ENCODE measurements at regions not wholly inside any gene's neighbourhood (a gene's known extent, or its start where the extent isn't known, plus 50 kb on each side); places are given as distances from the start of the nearest gene placed in this dataset.

DNA sequence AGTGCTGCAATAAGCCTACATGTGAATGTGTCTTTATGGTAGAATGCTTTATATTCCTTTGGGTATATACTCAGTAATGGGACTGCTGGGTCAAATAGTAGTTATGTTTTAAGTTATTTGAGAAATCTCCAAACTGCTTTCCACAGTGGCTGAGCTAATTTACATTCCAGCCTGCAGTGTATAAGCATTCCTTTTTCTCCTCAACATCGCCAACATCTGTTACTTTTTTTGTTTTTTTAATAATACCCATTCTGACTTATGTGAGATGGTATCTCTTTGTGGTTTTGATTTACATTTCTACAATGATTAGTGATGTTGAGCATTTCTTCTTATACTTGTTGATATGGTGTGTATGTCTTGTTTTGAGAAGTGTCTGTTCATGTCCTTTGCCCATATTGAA lies 1186.2 kb downstream of the BCL11B start:
- no peak for DNase-seq

DNA sequence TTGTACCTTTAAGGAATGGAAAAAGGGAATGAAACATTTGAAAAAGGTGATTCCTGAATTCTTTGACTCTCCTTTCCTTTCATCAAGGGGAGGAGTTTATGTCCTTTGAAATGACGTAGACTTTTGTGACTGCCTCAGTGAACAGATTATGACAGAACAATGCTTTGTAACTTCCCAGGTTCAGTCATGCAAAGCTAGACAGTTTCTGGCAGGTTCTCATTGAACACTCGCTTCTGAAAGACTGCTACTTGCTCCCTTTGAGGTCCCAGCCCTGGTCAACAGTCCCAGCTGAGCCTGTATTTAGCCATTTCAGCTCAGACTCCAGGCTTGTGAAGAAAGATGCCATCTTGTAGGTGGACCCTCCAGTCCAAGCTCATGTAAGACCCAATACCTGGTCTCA lies 1178.9 kb downstream of the BCL11B start:
- no peak for DNase-seq

DNA sequence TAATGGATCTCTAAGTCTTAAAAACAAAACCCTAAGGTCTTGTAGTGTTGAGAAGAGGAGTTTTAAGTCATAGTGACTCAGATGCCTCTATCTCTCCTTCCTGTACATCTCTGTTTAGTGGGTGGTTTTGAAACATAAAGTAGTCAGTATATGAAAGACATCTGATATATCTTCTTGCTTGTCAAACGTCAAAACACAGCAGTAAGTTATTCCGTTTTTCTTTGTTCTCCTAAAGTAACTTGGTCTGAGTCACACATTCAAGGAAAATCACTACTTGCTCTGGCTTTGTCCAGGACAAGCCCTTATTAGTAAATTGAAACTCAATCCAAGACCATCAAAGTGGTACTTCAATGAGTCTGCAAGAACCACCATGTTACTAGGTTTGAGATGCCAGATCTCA lies 1172.5 kb downstream of the BCL11B start:
- DNase-seq: no peak

DNA sequence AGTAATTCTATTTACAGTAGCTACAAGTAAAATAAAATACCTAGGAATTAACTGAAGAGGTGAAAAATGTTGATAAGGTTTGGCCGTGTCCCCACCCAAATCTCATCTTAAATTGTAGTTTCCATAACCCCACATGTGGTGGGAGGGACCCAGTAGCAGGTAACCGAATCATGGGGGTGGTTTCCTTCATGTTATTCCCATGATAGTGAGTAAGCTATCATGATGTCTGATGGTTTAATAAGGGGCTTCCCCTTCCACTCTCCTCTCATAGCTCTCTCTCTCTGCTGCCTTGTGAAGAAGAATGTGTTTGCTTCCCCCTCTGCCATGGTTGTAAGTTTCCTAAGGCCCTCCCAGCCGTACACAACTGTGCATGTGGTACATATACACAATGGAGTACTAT lies 1170.7 kb downstream of the BCL11B start:
- DNase-seq: no peak

DNA sequence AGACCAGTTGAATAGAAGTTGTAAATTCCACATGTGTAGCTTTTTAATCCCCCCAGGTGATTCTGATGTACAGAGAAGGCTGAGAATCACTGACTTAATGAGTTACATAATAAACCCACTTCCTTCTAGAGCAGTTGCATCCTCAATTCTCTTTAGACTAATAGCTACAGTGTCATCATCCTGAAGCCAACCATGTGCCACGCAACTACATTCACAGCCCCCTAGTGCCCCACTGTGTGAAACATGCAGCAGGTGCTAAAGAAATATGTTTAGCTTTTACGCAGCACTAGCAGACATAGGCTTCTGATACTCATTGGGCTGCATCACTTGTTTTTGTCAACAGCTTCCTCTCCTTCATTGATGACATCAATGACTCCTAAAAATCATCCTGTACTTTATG lies 1168.3 kb downstream of the BCL11B start:
- DNase-seq: no peak

DNA sequence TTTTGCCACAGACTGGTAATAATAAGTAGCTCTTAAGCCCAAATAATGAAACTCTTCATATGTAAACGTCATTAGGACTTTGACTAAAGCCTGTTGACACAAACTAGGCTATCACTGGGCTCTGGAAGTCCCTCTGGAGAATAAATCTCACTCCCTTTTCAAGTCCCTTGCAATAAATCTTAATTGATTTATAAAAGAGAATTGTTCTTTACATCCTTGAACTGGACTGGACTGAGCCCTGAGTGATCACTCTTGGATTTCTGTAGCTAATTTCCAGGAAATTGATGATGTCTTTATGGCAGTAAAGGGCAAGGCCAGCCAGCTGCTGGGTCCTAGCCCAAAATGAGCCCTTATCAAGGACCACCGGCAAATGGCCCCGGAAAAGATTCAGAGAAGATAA lies 1162.7 kb downstream of the BCL11B start:
- no peak for DNase-seq

DNA sequence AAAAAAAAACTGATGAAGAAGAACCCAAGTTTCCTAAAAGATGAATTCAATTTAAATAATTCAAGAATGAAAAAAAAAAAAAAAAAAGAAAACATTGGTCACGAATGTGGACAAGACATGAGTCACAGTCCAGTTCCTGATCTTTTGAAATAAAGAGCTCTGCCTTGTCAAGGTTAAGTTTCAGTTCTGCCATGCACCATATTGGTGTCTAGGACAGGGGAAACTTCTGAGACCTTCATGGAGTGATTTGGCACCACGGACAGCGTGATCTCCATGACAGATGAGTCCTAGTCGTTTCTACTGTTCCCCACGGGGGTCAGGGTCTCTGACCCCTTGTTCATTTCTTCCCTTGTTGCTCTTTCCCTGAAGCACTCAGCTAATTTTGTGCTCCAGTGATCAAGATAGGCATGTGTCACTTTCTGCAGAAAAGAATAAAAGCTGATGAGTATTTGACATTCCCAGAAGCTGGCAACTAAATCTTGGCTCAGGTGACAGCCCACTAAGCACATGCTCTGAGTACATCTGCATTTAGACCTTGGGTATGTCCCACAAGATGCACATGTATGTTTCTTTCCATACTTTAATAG lies 1159.7 kb downstream of the BCL11B start:
- DNase-seq: no peak

DNA sequence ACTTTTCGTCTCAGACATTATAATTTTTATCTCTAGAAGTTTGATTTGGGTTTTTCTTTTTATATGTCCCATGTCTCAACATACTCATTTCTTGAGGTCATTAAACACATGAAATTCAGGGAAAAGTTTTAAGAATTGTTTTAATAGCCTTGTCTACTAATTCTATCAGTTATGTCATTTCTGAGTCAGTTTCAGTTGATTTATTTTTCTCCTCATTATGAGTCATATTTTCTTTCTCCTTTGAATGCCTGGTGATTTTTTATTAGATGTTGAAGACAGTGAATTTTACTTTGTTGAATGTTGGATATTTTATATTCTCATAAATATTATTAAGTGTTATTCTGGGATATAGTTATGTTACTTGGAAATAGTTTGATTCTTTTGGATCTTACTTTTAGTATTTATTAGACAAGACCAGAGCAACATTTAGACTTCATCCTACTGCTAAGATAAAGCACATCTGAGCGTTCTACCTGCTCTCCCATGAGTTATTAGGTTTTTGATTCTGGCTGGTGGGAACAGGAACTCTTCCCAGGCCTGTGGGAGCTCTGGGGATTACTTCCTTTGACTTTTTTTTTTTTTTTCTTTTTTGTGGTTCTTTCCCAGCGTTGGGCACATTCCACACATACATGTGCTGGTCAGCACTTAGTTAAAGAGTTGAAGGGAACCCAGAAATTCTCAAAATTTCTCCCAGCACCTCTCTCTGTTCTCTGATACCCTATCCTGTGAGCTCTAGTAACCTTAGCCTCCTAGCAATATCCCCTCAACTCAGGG lies 1157.7 kb downstream of the BCL11B start:
- DNase-seq: no peak

DNA sequence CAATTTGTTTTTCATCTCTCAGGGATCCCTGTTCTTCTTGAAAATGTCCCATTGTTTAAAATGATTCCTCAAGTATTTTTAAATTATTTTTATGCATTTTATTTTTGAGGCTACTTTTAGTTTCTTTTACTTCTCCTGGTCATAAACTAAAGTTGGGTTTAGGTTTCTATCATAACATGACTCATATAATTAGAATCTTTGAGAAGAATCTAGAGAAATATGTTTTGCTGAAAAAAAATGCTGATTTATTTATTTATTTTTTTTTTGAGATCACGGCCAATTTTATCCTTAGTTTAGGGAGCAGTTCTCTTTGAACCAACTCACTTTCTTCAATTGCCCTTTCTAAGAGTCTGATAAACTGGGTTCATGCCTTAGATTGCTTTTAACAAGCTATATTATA lies 1157.1 kb downstream of the BCL11B start:
- DNase-seq: no peak

DNA sequence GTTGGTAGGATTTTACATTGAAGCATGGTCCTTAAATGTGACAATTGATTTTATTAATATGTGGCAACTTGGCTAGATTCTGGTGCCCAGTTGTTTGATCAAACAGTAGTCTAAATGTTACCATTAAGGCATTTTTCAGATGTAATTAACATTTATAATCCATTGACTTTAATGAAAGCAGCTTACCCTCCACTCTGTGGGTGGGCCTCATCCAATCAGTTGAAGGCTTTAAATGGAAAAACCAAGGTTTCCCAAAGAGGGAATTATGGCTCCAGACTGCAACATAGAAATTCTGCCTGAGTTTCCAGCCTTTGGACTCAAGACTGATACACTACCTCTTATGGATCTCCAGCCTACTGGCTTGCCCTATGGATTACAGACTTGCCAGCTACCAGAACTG lies 1153.2 kb downstream of the BCL11B start:
- no peak for DNase-seq

DNA sequence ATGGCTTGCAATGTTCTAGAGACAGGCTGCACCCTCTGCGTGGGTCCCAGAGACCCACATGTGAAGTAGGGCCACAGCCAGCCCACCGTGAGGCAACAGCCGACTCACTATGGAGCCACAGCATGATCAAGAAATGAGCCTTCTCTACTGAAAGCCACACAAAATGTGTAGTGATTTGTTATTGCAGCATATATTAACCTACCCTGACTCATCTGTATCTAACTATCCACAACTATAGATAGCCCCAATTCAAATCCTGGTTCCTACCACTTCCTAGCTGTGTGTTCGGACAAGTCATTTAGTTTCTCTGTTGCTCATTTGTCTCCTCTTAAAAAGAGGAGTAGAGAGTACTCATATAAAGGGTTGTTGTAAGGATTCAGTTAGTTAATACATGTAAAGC lies 1152.3 kb downstream of the BCL11B start:
- DNase-seq: no peak

DNA sequence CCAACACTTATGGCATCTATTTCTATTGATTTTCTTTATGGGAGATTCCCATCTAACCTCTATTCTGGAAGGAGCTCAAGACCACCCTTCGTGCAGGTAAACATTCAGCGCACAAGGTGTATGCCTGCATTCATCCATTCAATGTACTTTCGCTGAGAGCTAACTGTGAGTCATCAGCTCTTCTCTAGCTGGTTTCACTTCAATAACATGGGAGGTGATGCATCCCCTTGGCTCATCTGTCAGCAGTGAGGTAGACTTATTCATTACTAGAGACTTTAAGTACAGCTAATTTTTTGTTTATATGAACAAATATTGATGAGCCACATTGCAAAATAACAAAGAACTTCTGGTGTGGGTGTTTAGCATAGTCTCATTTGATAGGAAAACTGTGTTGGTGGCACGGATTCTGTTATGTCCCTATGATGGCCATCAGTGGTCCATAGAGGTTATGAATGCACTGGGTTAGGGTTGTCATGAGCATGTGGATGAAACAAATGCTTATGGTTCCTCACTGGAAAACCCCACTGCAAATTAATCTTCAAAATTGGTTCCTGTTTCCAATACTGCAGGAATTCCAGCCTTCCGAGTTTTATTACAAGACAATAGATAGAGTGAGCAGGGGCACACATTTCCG lies 1151.0 kb downstream of the BCL11B start:
- no peak for DNase-seq

DNA sequence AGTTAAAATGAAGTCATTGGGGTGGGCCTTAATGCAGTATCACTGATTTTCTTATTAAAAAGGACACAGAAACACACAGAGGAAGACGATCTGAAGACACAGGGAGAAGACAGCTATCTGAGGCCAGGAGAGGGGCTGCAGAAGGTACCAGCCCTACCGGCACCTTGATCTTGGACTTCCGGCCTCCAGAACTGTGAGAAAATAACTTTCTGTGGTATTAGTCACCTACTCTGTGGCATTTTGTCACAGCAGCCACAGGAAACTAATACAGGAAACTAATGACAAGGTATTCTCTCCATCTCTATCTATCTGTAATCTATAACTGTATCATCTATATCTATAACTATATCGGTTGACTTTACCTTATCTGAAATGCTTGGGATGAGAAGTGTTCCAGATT lies 1149.5 kb downstream of the BCL11B start:
- no peak for DNase-seq

DNA sequence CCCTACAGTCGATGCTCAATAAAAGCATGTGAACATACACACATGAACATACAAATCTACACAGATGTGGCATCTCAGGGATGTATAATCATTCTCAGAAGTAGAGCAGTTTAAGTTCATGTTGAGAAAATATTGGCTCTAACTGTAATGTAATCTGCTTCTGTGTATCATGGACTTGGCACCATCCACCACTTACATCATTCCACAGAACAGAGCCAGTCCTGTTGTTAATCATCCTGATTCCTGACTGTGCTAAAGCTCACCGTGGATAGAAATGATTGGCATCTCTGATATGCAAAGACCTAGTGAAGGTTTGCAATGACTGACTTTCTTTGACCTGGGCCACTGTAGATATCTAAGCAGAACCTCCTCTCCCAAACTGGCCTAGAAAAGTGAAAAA lies 1141.3 kb downstream of the BCL11B start:
- no peak for DNase-seq

DNA sequence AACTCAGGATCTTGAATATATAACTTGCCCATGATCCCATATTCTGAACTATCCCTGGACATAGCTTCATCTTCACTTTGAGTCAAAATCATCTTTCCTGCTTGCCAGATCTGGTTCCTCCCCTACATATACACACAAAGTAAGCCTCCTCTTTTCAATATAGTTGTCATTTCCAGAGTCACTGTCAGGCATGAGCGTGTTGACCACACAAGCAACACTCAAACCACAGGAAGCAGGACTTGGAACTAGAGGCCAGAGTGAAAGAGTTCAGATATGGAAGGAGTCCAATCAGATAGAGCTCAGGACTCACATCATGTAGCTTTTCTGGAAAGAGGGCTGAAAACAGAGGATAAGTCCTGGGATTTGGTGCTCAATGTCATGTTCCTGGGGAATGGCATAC lies 1140.6 kb downstream of the BCL11B start:
- DNase-seq: no peak

DNA sequence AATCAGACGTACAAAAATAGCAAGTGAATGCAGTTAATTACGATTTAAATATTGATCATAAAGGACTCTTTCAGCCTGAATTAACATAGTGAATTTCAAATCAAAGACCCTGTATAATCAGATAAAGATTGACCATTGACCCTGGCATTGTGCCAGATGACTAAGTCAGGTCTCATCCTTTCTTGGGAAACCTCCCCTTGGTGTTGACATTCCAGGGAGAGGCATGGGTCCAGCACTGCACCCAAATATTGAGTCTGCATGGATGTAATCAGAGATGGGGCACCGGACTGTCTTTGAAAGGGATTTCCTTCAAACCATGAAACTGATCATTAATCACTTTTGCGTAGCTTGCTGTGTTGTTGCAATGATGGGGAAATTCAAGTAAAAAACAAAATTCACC lies 1138.2 kb downstream of the BCL11B start:
- DNase-seq: no peak

DNA sequence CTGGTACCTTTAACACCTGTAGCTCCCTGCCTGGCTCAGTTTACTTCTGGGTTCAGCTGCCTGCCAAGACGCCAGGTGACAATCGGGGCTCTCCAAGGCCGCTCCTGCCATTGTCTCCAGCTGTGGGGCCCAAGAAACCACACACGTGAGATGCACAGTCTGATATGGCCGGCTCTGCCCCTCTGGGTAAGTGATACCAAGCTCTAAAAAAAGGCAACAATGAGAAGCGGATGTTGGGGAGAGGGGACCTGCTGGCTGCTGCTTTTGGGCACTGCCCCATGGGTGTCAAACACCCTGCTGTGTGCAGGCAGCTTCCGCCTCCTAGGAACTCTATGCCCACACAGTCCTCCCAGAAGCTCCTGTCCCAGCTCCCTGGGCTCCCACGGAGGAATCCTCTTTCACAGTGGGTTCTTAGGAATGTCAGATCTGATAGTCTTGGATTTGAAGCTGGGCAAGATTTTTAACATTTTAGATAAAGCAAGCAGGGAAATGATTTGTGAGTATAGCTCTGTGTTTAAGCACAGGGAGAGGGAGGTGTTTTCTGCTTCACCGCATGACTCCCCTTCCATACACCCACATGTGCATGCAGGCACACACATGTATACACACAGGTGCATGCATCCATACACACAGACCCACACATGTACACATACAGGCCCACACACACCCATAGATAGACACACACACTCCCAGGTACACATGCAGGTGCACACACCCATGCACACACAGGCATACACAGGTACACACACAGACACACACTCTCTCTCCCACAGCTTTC lies 1135.8 kb downstream of the BCL11B start:
- no peak for DNase-seq

DNA sequence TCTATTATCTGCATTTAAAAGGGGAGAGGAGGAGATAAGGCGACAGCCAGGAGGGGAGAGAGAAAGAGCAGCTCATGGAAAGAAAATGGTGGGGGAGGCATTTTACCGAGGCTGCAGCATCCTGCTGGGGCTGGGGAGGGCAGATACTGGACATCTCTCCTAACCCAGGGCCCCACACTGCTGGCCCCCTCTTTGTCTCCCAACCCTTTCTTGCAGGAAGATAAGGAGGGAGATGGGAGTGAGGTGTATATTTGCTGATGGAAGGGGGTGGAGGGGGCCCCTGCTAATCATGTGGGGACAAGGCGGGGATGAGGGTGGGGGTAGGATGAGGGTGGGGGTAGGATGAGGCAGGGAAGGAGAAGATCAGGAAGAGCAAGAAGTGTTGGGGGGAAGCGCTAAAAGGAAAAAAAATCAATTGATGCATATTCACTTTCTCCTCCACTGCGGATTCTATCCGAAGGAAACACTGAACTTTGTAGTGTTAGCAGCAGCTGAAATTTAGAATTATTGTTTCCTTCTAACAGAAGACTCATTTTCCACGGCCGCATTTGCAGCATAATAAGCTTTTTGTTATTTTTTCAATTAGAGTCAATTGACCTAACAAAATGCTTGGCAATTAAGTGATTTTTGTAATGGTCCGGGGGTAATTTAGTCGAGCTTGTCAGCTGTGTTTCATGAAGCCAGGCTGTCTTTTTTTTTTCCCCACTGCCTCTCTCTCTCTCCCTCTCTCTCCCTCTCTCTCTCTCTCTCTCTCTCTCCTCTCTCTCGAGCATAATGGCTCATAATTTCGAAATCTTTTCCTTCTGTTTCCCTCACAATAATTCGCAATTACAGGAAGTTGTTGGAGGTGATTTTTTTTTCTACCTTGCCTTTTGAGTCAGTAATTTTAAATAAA lies 1134.6 kb downstream of the BCL11B start:
- peak; percentile 98 for DNase-seq

DNA sequence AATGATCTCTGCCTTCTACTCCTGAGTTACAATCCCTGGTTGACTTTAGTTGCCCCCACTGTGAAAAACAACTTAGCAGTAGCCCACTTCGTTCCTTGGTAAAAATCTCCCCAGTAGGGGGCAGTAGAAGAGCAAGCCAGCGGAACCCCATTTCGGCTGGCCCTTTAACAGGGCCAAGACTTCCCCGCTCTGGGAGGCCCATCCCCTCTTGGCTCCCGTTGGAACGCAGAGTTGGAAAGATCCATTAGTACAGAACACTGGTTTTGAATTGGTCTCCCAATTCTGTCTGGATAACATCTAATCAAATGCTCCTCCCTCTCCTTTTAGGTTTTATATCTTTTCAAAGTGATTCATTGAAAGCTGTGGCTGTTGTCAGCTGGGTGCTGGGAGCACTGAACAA lies 1133.3 kb downstream of the BCL11B start:
- DNase-seq: no peak

DNA sequence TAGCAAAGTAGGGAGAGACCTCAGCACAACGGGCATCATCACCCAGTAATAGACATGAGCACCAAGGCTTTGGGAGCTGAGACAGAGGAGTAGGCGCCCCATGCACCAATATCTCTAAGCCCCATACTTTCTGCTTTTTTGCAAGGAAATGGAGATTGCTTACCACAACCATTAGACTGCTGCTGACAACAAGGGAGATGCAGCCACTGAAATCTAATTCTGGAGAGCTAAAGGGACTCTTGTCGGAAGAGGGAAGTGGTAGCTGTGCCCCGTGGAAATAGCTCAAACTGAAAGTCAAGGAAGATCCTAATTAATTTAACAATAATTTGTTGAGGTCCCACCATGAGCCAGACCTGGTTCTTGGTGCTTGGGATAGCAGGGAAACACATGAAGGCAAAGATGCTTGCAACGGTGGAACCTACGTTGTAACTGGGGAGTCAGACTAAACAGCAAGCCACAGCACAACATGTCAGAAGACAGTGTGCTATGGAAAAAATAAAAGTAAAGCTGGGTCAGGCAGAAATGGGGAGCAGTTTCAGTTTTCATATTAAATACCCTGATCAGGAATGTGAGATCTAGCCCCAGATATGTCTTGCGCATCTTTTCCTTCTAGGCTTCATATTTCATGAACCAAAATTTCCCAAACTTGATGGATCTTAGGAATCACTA lies 1131.0 kb downstream of the BCL11B start:
- no peak for DNase-seq

DNA sequence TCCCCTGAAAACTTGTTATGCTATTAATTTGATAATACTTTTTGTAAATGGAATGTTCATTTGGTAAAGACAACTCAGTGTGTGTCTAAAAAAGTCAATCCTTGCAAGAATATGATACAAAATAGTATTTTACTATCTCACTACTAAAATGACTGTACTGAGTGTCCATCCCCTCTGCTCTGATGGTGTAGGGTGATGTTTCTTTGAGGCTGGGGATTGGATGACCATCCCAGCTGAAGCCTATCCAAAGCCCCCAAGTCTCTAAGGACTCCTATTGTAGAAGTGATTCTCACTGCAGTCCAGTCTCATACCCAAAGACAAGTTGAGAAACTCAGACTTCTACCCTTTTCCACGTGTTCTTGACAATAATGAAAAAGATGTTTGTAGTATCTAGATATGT lies 1128.4 kb downstream of the BCL11B start:
- DNase-seq: no peak

DNA sequence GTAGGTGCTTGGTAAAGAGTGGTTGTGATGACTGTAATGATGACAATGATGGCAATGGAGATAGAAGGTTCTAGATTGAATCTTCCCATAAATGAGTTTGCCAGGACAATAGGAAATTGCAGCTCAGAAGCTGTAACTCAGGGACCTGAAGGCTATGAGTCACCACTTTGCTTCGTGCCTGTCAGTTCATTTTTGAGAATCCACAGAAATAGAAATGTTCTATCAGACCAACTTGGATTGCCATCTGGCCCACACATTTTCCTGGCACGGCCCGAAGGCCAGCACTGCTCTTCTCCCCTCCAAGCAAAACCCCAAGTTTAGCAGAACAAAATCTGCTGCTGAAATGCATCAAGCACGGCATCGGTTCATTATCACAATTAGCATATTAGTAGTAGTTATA lies 1127.0 kb downstream of the BCL11B start:
- no peak for DNase-seq
